Psoas muscle (tissue), 7 donors: ENCODE measurements at regions not wholly inside any gene's neighbourhood (a gene's known extent, or its start where the extent isn't known, plus 50 kb on each side); places are given as distances from the start of the nearest gene placed in this dataset.

ENCODE experiments used
- ATAC-seq, 4 donors: fragments of 200-7000 bp; cut with Tn5 transposase; one replicate each; pipeline ENCODE4 v1.9.1; 2020; ENCODE audit warnings: moderate library complexity in 3 of 4, mild to moderate bottlenecking in 2 of 4
- DNase-seq, 2 donors: peaks; one replicate each; pipeline ENCODE4 v3.0.0-alpha.2; 2020
- H3K27ac ChIP-seq: fragments of 200-600 bp; one replicate; pipeline ENCODE4 v1.8.0; 2022
- H3K27me3 ChIP-seq, 3 donors: fragments of 200-600 bp in 1 of 3; one replicate each; pipeline versions ENCODE4 v1.6.1 to v1.8.0; 2013 to 2022; ENCODE audit warnings: low read length in 2 of 3, mild to moderate bottlenecking in 2 of 3, moderate library complexity in 1 of 3; ENCODE audit not compliant: insufficient read depth in 3 of 3
- H3K36me3 ChIP-seq, 2 donors: fragments of 200-600 bp in 1 of 2; one replicate each; pipeline versions ENCODE4 v1.6.1 to v1.8.0; 2013 to 2022; ENCODE audit warnings: low read depth in 1 of 2, mild to moderate bottlenecking in 1 of 2, moderate library complexity in 1 of 2; ENCODE audit not compliant: insufficient read depth in 1 of 2
- H3K4me1 ChIP-seq: fragments of 200-600 bp; one replicate; pipeline ENCODE4 v1.8.0; 2022
- H3K4me3 ChIP-seq: fragments of 200-600 bp; one replicate; pipeline ENCODE4 v1.8.0; 2022; ENCODE audit warnings: mild to moderate bottlenecking
- H3K9me3 ChIP-seq: fragments of 200-600 bp; one replicate; pipeline ENCODE4 v1.8.0; 2022
- CTCF ChIP-seq: fragments of 200-600 bp; IDR thresholded peaks from one replicate; pipeline ENCODE4 v1.8.0; 2022; ENCODE audit warnings: antibody characterized with exemption
- WGBS, 3 donors: extraction: QIAGEN DNeasy Blood & Tissue Kit; methylation state at CpG; one replicate each; pipeline versions ENCODE4 v1.1.6 to v1.1.7; 2013; 5-methylcytosine and 5-hydroxymethylcytosine counted together
- intact Hi-C, 2 donors: fragments of 100-400 bp; cut with DNase I; formaldehyde crosslinking; loops; one replicate each; pipeline versions ENCODE4 v1.11.0 to v1.14.2; 2022
- donor health status: healthy with polysubstance abuse.
- donor health status: DM: no; HTN: no; CAD: no; lungs with moderate emphysema.
- donor health status: Bipolar disorder and iron deficiency.
- donor health status: healthy.
- donor health status: DM: yes; HTN: yes; CAD: no.
- donor health status: DM: no; HTN: no; CAD: no.
- donor health status: DM: yes; HTN: yes; CAD: no.

- Histone ChIP-seq H3K36me3 (no peaks in the 10 kb centered on the region), H3K9me3 (no peaks in the 10 kb centered on the region), H3K27ac (no peak overlapping the region), H3K4me3 (no peak overlapping the region), H3K4me1 (no peaks in the 10 kb centered on the region), H3K27me3 (no peaks in the 10 kb centered on the region)
- intact Hi-C loops, result no loop called here
- 80 to 82% (median 81%) methylated on average over 4 of the region's 4 CpGs for WGBS, 3 donors
- TF ChIP-seq CTCF, result no peak
- ATAC-seq (no peak), DNase-seq (no peak)
Measured at GRCh38 chr3:3531476-3531875, 267.8 kb upstream of the LRRN1 start.

- H3K36me3 ChIP-seq, result no peaks in the 10 kb centered on the region
- H3K4me3 ChIP-seq, result no peak overlapping the region
- H3K9me3 ChIP-seq, result no peaks in the 10 kb centered on the region
- H3K4me1 ChIP-seq, result no peaks in the 10 kb centered on the region
- H3K27ac ChIP-seq, result no peak overlapping the region
- intact Hi-C loops, result no loop called here
- no peak for TF ChIP-seq CTCF
- ATAC-seq (no peak), DNase-seq (no peak)
- no peaks in the 10 kb centered on the region for H3K27me3 ChIP-seq
- WGBS, 3 donors, result 85 to 88% (median 86%) methylated on average over 2 of the region's 2 CpGs
Measured at GRCh38 chr3:3519266-3519665, 280.0 kb upstream of the LRRN1 start.

GRCh38 chr3:3516996-3517395 is 282.2 kb upstream of the LRRN1 start:
- no peaks in the 10 kb centered on the region for H3K27me3 ChIP-seq
- H3K27ac ChIP-seq, result no peak overlapping the region
- no peak overlapping the region for H3K4me3 ChIP-seq
- 33 to 47% (median 34%) methylated on average over 4 of the region's 4 CpGs for WGBS, 3 donors
- intact Hi-C loops, result no loop called here
- no peak for ATAC-seq
- no peaks in the 10 kb centered on the region for H3K9me3 ChIP-seq
- H3K4me1 ChIP-seq, result no peaks in the 10 kb centered on the region
- no peak for DNase-seq
- no peaks in the 10 kb centered on the region for H3K36me3 ChIP-seq
- no peak for TF ChIP-seq CTCF

GRCh38 chr3:3516384-3516783 is 282.8 kb upstream of the LRRN1 start:
- no peaks in the 10 kb centered on the region for H3K27me3 ChIP-seq
- DNase-seq (no peak), ATAC-seq (no peak)
- no peak overlapping the region for H3K27ac ChIP-seq
- H3K36me3 ChIP-seq, result no peaks in the 10 kb centered on the region
- no peaks in the 10 kb centered on the region for H3K9me3 ChIP-seq
- no peaks in the 10 kb centered on the region for H3K4me1 ChIP-seq
- H3K4me3 ChIP-seq, result no peak overlapping the region
- intact Hi-C loops, result no loop called here
- TF ChIP-seq CTCF, result no peak

- Histone ChIP-seq H3K4me3 (no peak overlapping the region), H3K4me1 (no peaks in the 10 kb centered on the region), H3K27ac (no peak overlapping the region), H3K9me3 (no peaks in the 10 kb centered on the region), H3K27me3 (no peaks in the 10 kb centered on the region), H3K36me3 (no peaks in the 10 kb centered on the region)
- intact Hi-C loops, result no loop called here
- 41 to 55% (median 41%) methylated on average over 6 of the region's 6 CpGs for WGBS, 3 donors
- no peak for TF ChIP-seq CTCF
- ATAC-seq (no peak), DNase-seq (no peak)
Measured at GRCh38 chr3:3509665-3510064, 289.6 kb upstream of the LRRN1 start.
